AG04450 (cell line): ENCODE measurements at regions not wholly inside any gene's neighbourhood (a gene's known extent, or its start where the extent isn't known, plus 50 kb on each side); places are given as distances from the start of the nearest gene placed in this dataset.

Experiments
- CTCF ChIA-PET: fragments of 300-600, 350-600 bp; formaldehyde crosslinking; extraction: SDS; loops from one replicate; lab custom pipeline; 2022; ENCODE audit warnings: antibody characterized with exemption, inconsistent platforms; lab: Charles Lee
- POLR2A ChIA-PET: fragments of 350-600 bp; formaldehyde crosslinking; extraction: SDS; loops from one replicate; lab custom pipeline; 2021; ENCODE audit warnings: antibody characterized with exemption, inconsistent platforms; lab: Yijun Ruan, JAX
- DNase-seq: peaks from one replicate; pipeline ENCODE4 v3.0.0-alpha.2; 2011; ENCODE audit warnings: low read depth, low spot score
- H3K27ac ChIP-seq: one replicate; pipeline ENCODE4 v1.5.1; 2012; ENCODE audit warnings: low read depth, low read length, control low read depth
- H3K27me3 ChIP-seq: one replicate; pipeline ENCODE4 v1.6.0; 2012; ENCODE audit warnings: low read length; ENCODE audit not compliant: control insufficient read depth, insufficient read depth
- H3K4me3 ChIP-seq: 2 replicates; pipeline ENCODE4 v1.5.1; 2011; ENCODE audit warnings: mild to moderate bottlenecking, low read depth, low read length, control low read depth
- H3K9me3 ChIP-seq: 2 replicates; pipeline ENCODE4 v1.5.1; 2012; ENCODE audit warnings: low read length; ENCODE audit not compliant: control insufficient read depth, insufficient read depth
- TF ChIP-seq, protein P1 (sequence below): IDR thresholded peaks from 2 replicates; pipeline ENCODE4 v1.5.1; 2011; ENCODE audit warnings: low read depth, low read length, control low read depth, inconsistent platforms

DNA sequence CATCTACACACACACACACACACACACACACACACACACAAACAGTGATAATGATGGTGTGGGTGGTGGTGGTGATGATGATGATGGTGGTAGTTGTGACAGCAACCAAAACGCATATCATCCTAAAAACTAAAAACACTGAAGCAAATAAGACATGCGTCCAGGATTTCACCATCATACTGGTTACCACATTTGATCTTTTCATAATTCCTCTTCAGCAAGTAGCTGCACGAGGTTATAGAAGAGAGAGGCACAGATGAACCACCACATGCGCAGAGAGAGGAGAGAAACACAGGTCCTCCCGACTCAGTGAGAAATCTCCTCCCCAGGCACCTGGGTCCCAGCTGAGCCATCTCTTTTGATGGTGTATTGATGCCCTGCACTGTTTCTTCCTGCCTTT is 393.3 kb downstream of the METTL4 start:
- DNase-seq: no peak
- Histone ChIP-seq H3K4me3 (no peak overlapping the region), H3K9me3 (no peaks in the 10 kb centered on the region), H3K27ac (no peak overlapping the region), H3K27me3 (no peaks in the 10 kb centered on the region)
- CTCF ChIA-PET: no interaction called here
- POLR2A ChIA-PET: no interaction called here
- TF ChIP-seq, protein P1, sequence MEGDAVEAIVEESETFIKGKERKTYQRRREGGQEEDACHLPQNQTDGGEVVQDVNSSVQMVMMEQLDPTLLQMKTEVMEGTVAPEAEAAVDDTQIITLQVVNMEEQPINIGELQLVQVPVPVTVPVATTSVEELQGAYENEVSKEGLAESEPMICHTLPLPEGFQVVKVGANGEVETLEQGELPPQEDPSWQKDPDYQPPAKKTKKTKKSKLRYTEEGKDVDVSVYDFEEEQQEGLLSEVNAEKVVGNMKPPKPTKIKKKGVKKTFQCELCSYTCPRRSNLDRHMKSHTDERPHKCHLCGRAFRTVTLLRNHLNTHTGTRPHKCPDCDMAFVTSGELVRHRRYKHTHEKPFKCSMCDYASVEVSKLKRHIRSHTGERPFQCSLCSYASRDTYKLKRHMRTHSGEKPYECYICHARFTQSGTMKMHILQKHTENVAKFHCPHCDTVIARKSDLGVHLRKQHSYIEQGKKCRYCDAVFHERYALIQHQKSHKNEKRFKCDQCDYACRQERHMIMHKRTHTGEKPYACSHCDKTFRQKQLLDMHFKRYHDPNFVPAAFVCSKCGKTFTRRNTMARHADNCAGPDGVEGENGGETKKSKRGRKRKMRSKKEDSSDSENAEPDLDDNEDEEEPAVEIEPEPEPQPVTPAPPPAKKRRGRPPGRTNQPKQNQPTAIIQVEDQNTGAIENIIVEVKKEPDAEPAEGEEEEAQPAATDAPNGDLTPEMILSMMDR: no peak

DNA sequence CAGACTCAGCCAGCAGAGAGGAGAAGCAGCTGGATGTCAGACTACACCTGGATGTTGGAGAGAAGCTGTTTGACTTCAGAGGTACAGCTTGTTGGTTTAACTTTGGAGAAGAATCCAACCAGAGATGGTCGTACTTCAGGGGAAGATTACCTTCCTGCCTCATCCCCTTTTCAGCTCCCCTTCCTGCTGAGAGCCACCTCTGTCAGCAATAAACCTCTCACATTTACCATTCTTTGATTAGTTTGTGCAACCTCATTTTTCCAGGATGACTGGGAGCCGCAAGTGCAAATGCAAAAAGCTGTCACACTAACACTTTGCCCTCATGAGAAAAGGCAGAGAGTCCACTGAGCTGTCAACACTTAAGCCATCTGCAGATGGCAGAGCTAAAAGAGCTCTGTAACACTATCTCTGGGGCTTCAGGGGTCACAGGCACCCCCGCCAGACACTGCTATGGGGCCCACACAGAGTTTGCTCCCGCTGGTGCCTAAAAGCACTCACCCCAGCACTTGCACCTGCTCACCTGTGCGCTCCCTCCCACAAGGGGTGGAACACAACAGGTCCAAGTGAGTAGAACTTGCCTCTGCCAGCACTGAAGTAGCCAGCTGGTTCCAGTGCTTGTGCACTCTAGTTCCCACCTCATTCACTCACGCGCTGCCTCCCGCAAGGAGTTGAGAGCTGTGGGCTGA is 391.7 kb downstream of the METTL4 start:
- no peaks in the 10 kb centered on the region for H3K27me3 ChIP-seq
- no peak overlapping the region for H3K27ac ChIP-seq
- no peak overlapping the region for H3K4me3 ChIP-seq
- ChIA-PET POLR2A (no interaction called here), CTCF (no interaction called here)
- no peaks in the 10 kb centered on the region for H3K9me3 ChIP-seq
- DNase-seq: no peak
- TF ChIP-seq, protein P1: no peak

DNA sequence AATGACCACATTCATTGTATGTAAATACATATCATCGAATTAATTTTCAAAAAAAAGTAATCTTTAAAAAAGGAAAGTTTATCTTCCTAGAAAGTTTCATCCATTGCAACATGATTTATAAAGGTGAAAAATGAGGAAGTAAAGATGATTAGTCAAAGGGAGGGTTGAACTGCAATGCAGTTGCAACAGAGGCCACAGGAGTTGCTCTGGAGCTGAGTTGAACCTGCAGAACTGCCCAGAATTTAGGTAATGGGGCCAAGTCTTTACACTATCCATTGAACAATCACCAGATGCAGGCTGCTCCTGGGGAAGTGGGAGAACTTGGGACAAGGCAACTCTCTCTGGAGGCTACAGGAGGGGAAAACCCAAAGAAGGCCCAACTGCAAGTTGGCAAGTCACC is 390.7 kb downstream of the METTL4 start:
- DNase-seq: no peak
- CTCF ChIA-PET: no interaction called here
- TF ChIP-seq, protein P1: no peak
- Histone ChIP-seq H3K4me3 (no peak overlapping the region), H3K27me3 (no peaks in the 10 kb centered on the region), H3K27ac (no peak overlapping the region), H3K9me3 (no peaks in the 10 kb centered on the region)
- POLR2A ChIA-PET: no interaction called here

DNA sequence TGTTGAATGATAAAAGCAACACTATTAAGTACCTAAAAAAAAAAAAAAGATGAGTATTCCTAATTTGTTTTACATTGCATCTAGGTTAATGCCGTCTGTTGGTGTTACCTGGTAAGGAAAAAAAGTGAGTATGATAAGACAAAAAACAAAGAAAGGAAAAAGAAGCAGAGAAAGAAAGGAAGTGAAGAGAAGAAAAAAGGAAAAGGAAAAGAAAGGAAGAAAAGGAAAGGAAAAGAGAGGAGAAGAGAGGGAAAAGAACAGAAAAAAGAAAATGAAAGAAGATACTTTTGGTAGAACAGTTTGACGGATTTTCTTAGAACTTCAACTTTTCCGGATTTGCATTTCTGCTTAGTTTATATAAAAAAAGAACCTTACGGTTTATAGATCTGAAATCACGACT is 387.9 kb downstream of the METTL4 start:
- POLR2A ChIA-PET: interaction anchor here (0.7 kb wide), 1 partner anchor 29 kb away, joined by 3 read pairs; no protein-coding TSS in a partner anchor
- H3K4me3 ChIP-seq: no peak overlapping the region

DNA sequence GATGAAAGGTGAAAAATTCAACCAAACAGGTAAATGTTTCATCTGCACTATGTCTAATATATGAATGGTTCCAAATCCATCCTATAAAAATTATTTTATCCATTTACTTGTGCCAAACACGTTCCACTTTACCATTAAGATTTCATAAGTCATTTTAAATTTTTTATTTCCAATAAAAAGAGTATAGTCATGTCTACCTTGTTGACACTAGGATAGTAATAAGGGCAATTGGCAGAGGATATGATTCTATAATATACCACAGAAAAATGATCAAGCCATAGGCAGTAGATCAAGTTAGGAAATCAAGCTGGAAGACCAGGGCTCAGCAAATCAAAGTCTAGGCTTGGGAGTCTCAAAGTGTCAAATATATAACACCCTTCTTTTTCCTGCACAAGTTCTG is 384.3 kb downstream of the METTL4 start:
- ChIA-PET POLR2A (no interaction called here), CTCF (no interaction called here)
- no peak for DNase-seq
- Histone ChIP-seq H3K4me3 (no peak overlapping the region), H3K27ac (no peak overlapping the region), H3K27me3 (no peaks in the 10 kb centered on the region), H3K9me3 (no peaks in the 10 kb centered on the region)
- TF ChIP-seq, protein P1: no peak

More for the DNA sequence above, 387.9 kb downstream of the METTL4 start:
- TF ChIP-seq, protein P1: no peak
- no peaks in the 10 kb centered on the region for H3K27me3 ChIP-seq
- no peak overlapping the region for H3K27ac ChIP-seq
- CTCF ChIA-PET: interaction anchor here (1.1 kb wide), 1 partner anchor 358 kb away, joined by 3 read pairs; no protein-coding TSS in a partner anchor
- DNase-seq: no peak
- H3K9me3 ChIP-seq: no peaks in the 10 kb centered on the region
